Neural cell (in vitro differentiated cells): ENCODE measurements at regions not wholly inside any gene's neighbourhood (a gene's known extent, or its start where the extent isn't known, plus 50 kb on each side); places are given as distances from the start of the nearest gene placed in this dataset.

Source experiments
- H2AFZ ChIP-seq: fragments of 200-600, 300-800 bp; sonication (generic), shearing (Covaris generic); 2 replicates; pipeline ENCODE4 v1.6.0; 2014; ENCODE audit warnings: low read depth, mild to moderate bottlenecking, antibody characterized with exemption, low read length, moderate library complexity
- H3F3A ChIP-seq: fragments of 200-600 bp; shearing (Covaris generic); 2 replicates; pipeline ENCODE4 v1.6.1; 2016; ENCODE audit warnings: mild to moderate bottlenecking, moderate library complexity, mixed read lengths, antibody characterized with exemption, low read length; ENCODE audit not compliant: insufficient read depth, poor library complexity, severe bottlenecking
- H3K27ac ChIP-seq: fragments of 200-600, 300-800 bp; sonication (generic), shearing (Covaris generic); 2 replicates; pipeline ENCODE4 v1.5.1; 2014; ENCODE audit warnings: mild to moderate bottlenecking, low read length, moderate library complexity
- H3K27me3 ChIP-seq: fragments of 300-800, 200-600 bp; sonication (generic), shearing (Covaris generic); 2 replicates; pipeline ENCODE4 v1.6.0; 2014; ENCODE audit warnings: mild to moderate bottlenecking, low read depth, low read length, moderate library complexity; ENCODE audit not compliant: insufficient read depth
- H3K36me3 ChIP-seq: fragments of 300-800, 200-600 bp; sonication (generic), shearing (Covaris generic); 2 replicates; pipeline ENCODE4 v1.5.1; 2014; ENCODE audit warnings: mild to moderate bottlenecking, antibody characterized with exemption, low read length, moderate library complexity; ENCODE audit not compliant: insufficient read depth
- H3K4me2 ChIP-seq: fragments of 300-800, 200-600 bp; sonication (generic), shearing (Covaris generic); 2 replicates; pipeline ENCODE4 v1.6.0; 2014; ENCODE audit warnings: mild to moderate bottlenecking, low read length
- H3K4me3 ChIP-seq: fragments of 300-800, 200-600 bp; sonication (generic), shearing (Covaris generic); 2 replicates; pipeline ENCODE4 v1.5.1; 2014; ENCODE audit warnings: mild to moderate bottlenecking, low read length, moderate library complexity
- H3K79me2 ChIP-seq: fragments of 200-600 bp; shearing (Covaris generic); replicated peaks from 2 replicates; pipeline ENCODE4 v1.6.0; 2014; ENCODE audit warnings: mild to moderate bottlenecking, low read length, moderate library complexity; ENCODE audit not compliant: insufficient read depth
- H3K9ac ChIP-seq: fragments of 300-800, 200-600 bp; sonication (generic), shearing (Covaris generic); 2 replicates; pipeline ENCODE4 v1.6.1; 2016; ENCODE audit warnings: mild to moderate bottlenecking, low read length, mixed read lengths
- H3K9me2 ChIP-seq: fragments of 200-600 bp; shearing (Covaris generic); 2 replicates; pipeline ENCODE4 v1.6.1; 2016; ENCODE audit warnings: mild to moderate bottlenecking, low read length, mixed read lengths; ENCODE audit not compliant: insufficient read depth
- H3K9me3 ChIP-seq: fragments of 200-600, 300-800 bp; sonication (generic), shearing (Covaris generic); 2 replicates; pipeline ENCODE4 v1.6.1; 2016; ENCODE audit warnings: mild to moderate bottlenecking, mixed run types, low read length, moderate library complexity, mixed read lengths
- H4K20me1 ChIP-seq: fragments of 200-600 bp; shearing (Covaris generic); 2 replicates; pipeline ENCODE4 v1.6.1; 2016; ENCODE audit warnings: mild to moderate bottlenecking, mixed run types; ENCODE audit not compliant: insufficient read depth
- CTCF ChIP-seq: fragments of 450-650 bp; IDR thresholded peaks from 2 replicates; pipeline ENCODE4 v1.5.1; 2014; ENCODE audit warnings: antibody characterized with exemption, mild to moderate bottlenecking, moderate library complexity; ENCODE audit not compliant: poor library complexity, severe bottlenecking
- EP300 ChIP-seq: fragments of 450-650 bp; conservative IDR thresholded peaks from 2 replicates; pipeline ENCODE4 v1.6.1; 2014; ENCODE audit warnings: antibody characterized with exemption, mild to moderate bottlenecking, moderate library complexity; ENCODE audit not compliant: poor library complexity, severe bottlenecking
- EZH2 ChIP-seq: fragments of 200-600, 300-800 bp; shearing (Covaris generic), sonication (generic); IDR thresholded peaks from 2 replicates; pipeline ENCODE4 v1.6.1; 2014; ENCODE audit warnings: antibody characterized with exemption, low read length, borderline replicate concordance, mild to moderate bottlenecking; ENCODE audit not compliant: insufficient read depth, poor library complexity, severe bottlenecking
- MXI1 ChIP-seq: fragments of 450-650 bp; conservative IDR thresholded peaks from 2 replicates; pipeline ENCODE4 v1.6.1; 2014; ENCODE audit warnings: antibody characterized with exemption, mild to moderate bottlenecking; ENCODE audit not compliant: poor library complexity, severe bottlenecking
- POLR2AphosphoS5 ChIP-seq: IDR thresholded peaks from 2 replicates; pipeline ENCODE4 v1.6.1; 2012
- RAD21 ChIP-seq: fragments of 450-650 bp; conservative IDR thresholded peaks from 2 replicates; pipeline ENCODE4 v1.6.1; 2014; ENCODE audit warnings: antibody characterized with exemption, mild to moderate bottlenecking, moderate library complexity
- REST ChIP-seq: IDR thresholded peaks from 2 replicates; pipeline ENCODE4 v1.6.1; 2012; ENCODE audit warnings: borderline replicate concordance
- SMC3 ChIP-seq: fragments of 450-650 bp; conservative IDR thresholded peaks from 2 replicates; pipeline ENCODE4 v1.6.1; 2014; ENCODE audit warnings: antibody characterized with exemption, mild to moderate bottlenecking, moderate library complexity; ENCODE audit not compliant: poor library complexity
- TAF1 ChIP-seq: IDR thresholded peaks from 2 replicates; pipeline ENCODE4 v1.6.1; 2012; ENCODE audit warnings: low read depth

GRCh38 chrX:96438803-96439202 lies 245.8 kb upstream of the DIAPH2 start:
- Histone ChIP-seq H3K9me3 (no peaks in the 10 kb centered on the region), H3F3A (no peaks in the 10 kb centered on the region), H2AFZ (no peak overlapping the region), H3K4me3 (no peak overlapping the region), H3K4me2 (no peak overlapping the region), H3K79me2 (no peaks in the 10 kb centered on the region), H3K27ac (no peak overlapping the region), H3K9ac (no peak overlapping the region), H3K9me2 (no peaks in the 10 kb centered on the region), H3K36me3 (no peaks in the 10 kb centered on the region), H4K20me1 (no peaks in the 10 kb centered on the region), H3K27me3 (no peaks in the 10 kb centered on the region)
- TF ChIP-seq TAF1, result no peak
- TF ChIP-seq MXI1, result no peak
- TF ChIP-seq REST, result no peak
- TF ChIP-seq RAD21, result no peak
- no peak for TF ChIP-seq EP300
- no peak for TF ChIP-seq EZH2
- TF ChIP-seq CTCF, result no peak
- no peak for TF ChIP-seq POLR2AphosphoS5
- no peak for TF ChIP-seq SMC3

GRCh38 chrX:96440941-96441340 lies 243.7 kb upstream of the DIAPH2 start:
- no peaks in the 10 kb centered on the region for H4K20me1 ChIP-seq
- no peak overlapping the region for H3K4me3 ChIP-seq
- H3K4me2 ChIP-seq, result no peak overlapping the region
- H3K79me2 ChIP-seq, result no peaks in the 10 kb centered on the region
- no peaks in the 10 kb centered on the region for H3K9me3 ChIP-seq
- no peak overlapping the region for H3K9ac ChIP-seq
- H3K27me3 ChIP-seq, result no peaks in the 10 kb centered on the region
- no peak overlapping the region for H3K27ac ChIP-seq
- H3F3A ChIP-seq, result no peaks in the 10 kb centered on the region
- no peak for TF ChIP-seq EZH2
- TF ChIP-seq TAF1, result no peak
- TF ChIP-seq MXI1, result no peak
- TF ChIP-seq POLR2AphosphoS5, result no peak
- TF ChIP-seq REST, result no peak
- no peak for TF ChIP-seq SMC3
- no peaks in the 10 kb centered on the region for H3K9me2 ChIP-seq
- no peak overlapping the region for H2AFZ ChIP-seq
- no peaks in the 10 kb centered on the region for H3K36me3 ChIP-seq
